Ishikawa (cell line): ENCODE measurements at regions not wholly inside any gene's neighbourhood (a gene's known extent, or its start where the extent isn't known, plus 50 kb on each side); places are given as distances from the start of the nearest gene placed in this dataset.

ENCODE experiments used
- CEBPB ChIP-seq: IDR thresholded peaks from 2 replicates; pipeline ENCODE4 v1.6.1; 2012
- CREB1 ChIP-seq: IDR thresholded peaks from 2 replicates; pipeline ENCODE4 v1.6.1; 2012; ENCODE audit warnings: low read depth
- EGR1 ChIP-seq: IDR thresholded peaks from 2 replicates; pipeline ENCODE4 v1.6.1; 2012
- EP300 ChIP-seq: IDR thresholded peaks from 2 replicates; pipeline ENCODE4 v1.6.1; 2012; ENCODE audit warnings: borderline replicate concordance
- FOXM1 ChIP-seq: IDR thresholded peaks from 2 replicates; pipeline ENCODE4 v1.6.1; 2012; ENCODE audit warnings: low read depth, borderline replicate concordance
- NFIC ChIP-seq: IDR thresholded peaks from 2 replicates; pipeline ENCODE4 v1.6.1; 2012
- RAD21 ChIP-seq: IDR thresholded peaks from 2 replicates; pipeline ENCODE4 v1.6.1; 2012; ENCODE audit warnings: low read depth
- TAF1 ChIP-seq: IDR thresholded peaks from 2 replicates; pipeline ENCODE4 v1.6.1; 2012; ENCODE audit warnings: low read depth, mild to moderate bottlenecking
- TCF12 ChIP-seq: IDR thresholded peaks from 2 replicates; pipeline ENCODE4 v1.6.1; 2012; ENCODE audit warnings: low read depth
- TEAD4 ChIP-seq: IDR thresholded peaks from 2 replicates; pipeline ENCODE4 v1.6.1; 2012
- YY1 ChIP-seq: IDR thresholded peaks from 2 replicates; pipeline ENCODE4 v1.6.1; 2012; ENCODE audit warnings: low read depth
- ZBTB7A ChIP-seq: IDR thresholded peaks from 2 replicates; pipeline ENCODE4 v1.6.1; 2012; ENCODE audit warnings: low read depth
- TF ChIP-seq, protein P1 (sequence below): IDR thresholded peaks from 2 replicates; pipeline ENCODE4 v1.6.1; 2012
- TF ChIP-seq, protein P2 (sequence below): IDR thresholded peaks from 2 replicates; pipeline ENCODE4 v1.6.1; 2012
- TF ChIP-seq, protein P3 (sequence below): IDR thresholded peaks from 2 replicates; pipeline ENCODE4 v1.6.1; 2012; ENCODE audit warnings: low read depth, mild to moderate bottlenecking

DNA sequence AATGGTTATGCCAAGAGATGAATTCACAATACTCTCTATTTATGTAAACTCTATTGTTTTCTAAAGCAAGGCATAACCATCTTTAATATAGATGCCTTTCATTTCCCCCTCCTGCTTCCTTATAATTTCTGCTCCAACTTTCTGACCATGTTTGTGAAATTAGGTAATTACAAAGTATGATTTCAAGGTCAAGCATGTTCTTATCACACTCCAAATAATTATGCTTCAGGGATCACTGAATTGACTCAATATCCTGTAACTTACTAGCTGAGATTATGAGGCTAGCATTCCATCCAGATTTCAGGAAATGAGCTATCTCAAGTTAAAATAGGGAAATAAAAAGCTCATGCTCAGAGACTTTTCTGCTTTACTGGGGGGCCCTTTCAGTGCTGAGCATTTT lies 655.9 kb upstream of the IGFBP3 start:
- no peak for TF ChIP-seq RAD21
- no peak for TF ChIP-seq ZBTB7A
- TF ChIP-seq TEAD4: no peak
- no peak for TF ChIP-seq TCF12
- TF ChIP-seq CREB1: no peak
- TF ChIP-seq, protein P1, sequence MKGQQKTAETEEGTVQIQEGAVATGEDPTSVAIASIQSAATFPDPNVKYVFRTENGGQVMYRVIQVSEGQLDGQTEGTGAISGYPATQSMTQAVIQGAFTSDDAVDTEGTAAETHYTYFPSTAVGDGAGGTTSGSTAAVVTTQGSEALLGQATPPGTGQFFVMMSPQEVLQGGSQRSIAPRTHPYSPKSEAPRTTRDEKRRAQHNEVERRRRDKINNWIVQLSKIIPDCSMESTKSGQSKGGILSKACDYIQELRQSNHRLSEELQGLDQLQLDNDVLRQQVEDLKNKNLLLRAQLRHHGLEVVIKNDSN: no peak
- TF ChIP-seq, protein P2, sequence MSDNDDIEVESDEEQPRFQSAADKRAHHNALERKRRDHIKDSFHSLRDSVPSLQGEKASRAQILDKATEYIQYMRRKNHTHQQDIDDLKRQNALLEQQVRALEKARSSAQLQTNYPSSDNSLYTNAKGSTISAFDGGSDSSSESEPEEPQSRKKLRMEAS: no peak
- no peak for TF ChIP-seq FOXM1
- TF ChIP-seq, protein P3, sequence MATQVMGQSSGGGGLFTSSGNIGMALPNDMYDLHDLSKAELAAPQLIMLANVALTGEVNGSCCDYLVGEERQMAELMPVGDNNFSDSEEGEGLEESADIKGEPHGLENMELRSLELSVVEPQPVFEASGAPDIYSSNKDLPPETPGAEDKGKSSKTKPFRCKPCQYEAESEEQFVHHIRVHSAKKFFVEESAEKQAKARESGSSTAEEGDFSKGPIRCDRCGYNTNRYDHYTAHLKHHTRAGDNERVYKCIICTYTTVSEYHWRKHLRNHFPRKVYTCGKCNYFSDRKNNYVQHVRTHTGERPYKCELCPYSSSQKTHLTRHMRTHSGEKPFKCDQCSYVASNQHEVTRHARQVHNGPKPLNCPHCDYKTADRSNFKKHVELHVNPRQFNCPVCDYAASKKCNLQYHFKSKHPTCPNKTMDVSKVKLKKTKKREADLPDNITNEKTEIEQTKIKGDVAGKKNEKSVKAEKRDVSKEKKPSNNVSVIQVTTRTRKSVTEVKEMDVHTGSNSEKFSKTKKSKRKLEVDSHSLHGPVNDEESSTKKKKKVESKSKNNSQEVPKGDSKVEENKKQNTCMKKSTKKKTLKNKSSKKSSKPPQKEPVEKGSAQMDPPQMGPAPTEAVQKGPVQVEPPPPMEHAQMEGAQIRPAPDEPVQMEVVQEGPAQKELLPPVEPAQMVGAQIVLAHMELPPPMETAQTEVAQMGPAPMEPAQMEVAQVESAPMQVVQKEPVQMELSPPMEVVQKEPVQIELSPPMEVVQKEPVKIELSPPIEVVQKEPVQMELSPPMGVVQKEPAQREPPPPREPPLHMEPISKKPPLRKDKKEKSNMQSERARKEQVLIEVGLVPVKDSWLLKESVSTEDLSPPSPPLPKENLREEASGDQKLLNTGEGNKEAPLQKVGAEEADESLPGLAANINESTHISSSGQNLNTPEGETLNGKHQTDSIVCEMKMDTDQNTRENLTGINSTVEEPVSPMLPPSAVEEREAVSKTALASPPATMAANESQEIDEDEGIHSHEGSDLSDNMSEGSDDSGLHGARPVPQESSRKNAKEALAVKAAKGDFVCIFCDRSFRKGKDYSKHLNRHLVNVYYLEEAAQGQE: no peak
- no peak for TF ChIP-seq EP300
- TF ChIP-seq EGR1: no peak
- no peak for TF ChIP-seq TAF1
- no peak for TF ChIP-seq CEBPB

DNA sequence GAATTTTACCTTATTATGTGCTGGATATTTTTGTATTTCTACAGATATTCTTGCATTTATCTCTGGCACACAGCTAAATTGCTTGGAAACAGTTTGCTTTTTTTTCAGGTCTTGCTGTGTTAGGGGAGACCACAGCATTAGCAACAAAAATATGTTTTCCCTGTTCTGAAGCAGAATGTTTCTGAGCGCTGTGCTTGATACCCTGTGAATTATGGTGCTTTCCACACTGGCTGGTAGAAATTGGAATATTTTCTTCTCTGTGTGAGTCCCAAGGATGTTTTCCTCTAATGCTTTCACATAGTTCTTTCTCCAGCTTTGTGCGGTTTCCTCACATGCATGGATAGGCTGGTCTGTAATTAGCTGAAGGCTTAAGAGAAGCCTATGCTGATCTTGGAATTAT lies 651.6 kb upstream of the IGFBP3 start:
- TF ChIP-seq FOXM1 (no peak), ZBTB7A (no peak), TCF12 (no peak), TEAD4 (no peak), CREB1 (no peak), EGR1 (no peak), TAF1 (no peak), YY1 (no peak), CEBPB (no peak), NFIC (no peak), RAD21 (no peak), EP300 (no peak)
- TF ChIP-seq, protein P1: no peak
- TF ChIP-seq, protein P3: no peak
- TF ChIP-seq, protein P2: no peak

DNA sequence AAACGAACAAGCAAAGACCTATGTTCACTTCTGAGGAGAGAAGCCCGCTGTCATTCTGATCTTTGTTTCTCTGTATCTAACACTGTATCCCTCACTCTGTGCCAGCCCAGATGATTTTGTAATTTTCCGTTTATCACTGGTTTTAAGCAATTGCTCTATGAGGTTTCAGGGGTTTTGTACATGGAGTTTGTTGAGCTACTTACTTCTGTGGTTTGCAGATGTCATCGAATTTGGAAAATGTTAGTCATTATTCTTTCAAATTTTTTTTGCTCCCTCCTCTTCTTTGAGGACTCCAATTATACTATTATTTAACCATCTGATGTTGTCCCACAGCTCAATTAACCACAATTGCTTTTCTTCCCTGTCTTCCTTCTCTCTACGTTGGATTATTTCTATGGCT lies 650.9 kb upstream of the IGFBP3 start:
- TF ChIP-seq YY1: no peak
- TF ChIP-seq, protein P1: no peak
- no peak for TF ChIP-seq TEAD4
- TF ChIP-seq, protein P3: no peak
- no peak for TF ChIP-seq CREB1
- TF ChIP-seq TCF12: no peak
- no peak for TF ChIP-seq EGR1
- TF ChIP-seq TAF1: no peak
- no peak for TF ChIP-seq ZBTB7A
- no peak for TF ChIP-seq CEBPB
- no peak for TF ChIP-seq FOXM1
- no peak for TF ChIP-seq RAD21
- TF ChIP-seq EP300: no peak
- no peak for TF ChIP-seq NFIC
- TF ChIP-seq, protein P2: no peak

DNA sequence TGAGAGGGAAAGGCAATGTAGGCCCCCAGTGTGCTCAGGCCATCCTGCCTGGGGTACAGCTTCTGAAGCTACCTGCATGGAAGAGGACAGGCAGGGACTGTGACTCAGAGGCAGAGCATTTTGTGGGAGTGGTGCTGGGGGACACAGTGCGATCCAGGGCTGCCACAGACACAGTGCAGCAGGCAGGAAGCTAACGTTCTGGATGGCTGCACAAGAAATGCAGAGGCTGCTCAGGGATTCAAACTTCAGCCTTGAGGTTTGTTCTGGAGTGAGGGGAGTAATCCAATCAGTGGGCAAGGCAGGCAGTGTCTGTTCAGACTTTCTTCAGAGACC lies 648.0 kb upstream of the IGFBP3 start:
- TF ChIP-seq TEAD4: peak; percentile 89
- TF ChIP-seq, protein P3: no peak
- TF ChIP-seq ZBTB7A: no peak
- TF ChIP-seq CREB1: no peak
- 0 out of 2 replicates have a peak, but pooled peaks have one; percentile 26 for TF ChIP-seq RAD21
- 0 out of 2 replicates have a peak, but pooled peaks have one; percentile 34 for TF ChIP-seq NFIC
- TF ChIP-seq, protein P1: 0 out of 2 replicates have a peak, but pooled peaks have one; percentile 25
- peak; percentile 89 for TF ChIP-seq EP300
- TF ChIP-seq CEBPB: no peak
- peak; percentile 50; the same call in 1 of the 2 replicates for TF ChIP-seq YY1
- TF ChIP-seq, protein P2: peak; percentile 77
- TF ChIP-seq TCF12: peak; percentile 87
- no peak for TF ChIP-seq EGR1
- TF ChIP-seq FOXM1: peak; percentile 78; the same call in 1 of the 2 replicates
- TF ChIP-seq TAF1: peak; percentile 35; the same call in 1 of the 2 replicates
